Prostate gland (tissue), 2 donors: ENCODE measurements at regions not wholly inside any gene's neighbourhood (a gene's known extent, or its start where the extent isn't known, plus 50 kb on each side); places are given as distances from the start of the nearest gene placed in this dataset.

Experiments
- POLR2A ChIP-seq: fragments of 450-650 bp; IDR thresholded peaks from one replicate; pipeline ENCODE4 v1.6.1; 2016; ENCODE audit warnings: antibody characterized with exemption, mild to moderate bottlenecking
- TF ChIP-seq, protein P1 (sequence below), 4 experiments: fragments of 200-600 bp in 2 of 4; fragments of 450-650 bp in 2 of 4; sonication (generic) in 2 of 4; IDR thresholded peaks; 1 replicate in 3 of 4; 2 replicates in 1 of 4; pipeline ENCODE4 v1.5.1; 2016 to 2019; ENCODE audit warnings: antibody characterized with exemption in 4 of 4, mild to moderate bottlenecking in 2 of 4, moderate library complexity in 2 of 4

DNA sequence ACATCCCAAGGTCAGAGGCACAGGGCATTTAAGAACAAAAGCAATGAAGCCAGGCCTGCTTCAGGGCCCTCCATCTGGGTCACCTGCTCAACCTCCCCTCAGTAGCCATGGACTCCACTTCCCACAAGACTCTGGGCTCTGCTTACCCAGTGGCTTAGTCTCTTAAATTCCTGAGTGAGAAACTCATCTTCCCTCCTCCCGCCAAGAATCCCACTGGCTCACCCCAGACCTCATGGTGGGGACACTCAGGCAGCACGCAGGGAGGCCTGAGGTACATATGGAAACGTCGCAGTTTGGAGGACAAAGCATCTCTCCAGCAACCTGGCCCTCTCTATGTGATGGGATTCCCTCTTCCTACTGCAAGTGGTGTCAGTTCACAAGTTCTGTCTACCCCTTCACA lies 326.7 kb upstream of the CDH5 start:
- TF ChIP-seq, protein P1, sequence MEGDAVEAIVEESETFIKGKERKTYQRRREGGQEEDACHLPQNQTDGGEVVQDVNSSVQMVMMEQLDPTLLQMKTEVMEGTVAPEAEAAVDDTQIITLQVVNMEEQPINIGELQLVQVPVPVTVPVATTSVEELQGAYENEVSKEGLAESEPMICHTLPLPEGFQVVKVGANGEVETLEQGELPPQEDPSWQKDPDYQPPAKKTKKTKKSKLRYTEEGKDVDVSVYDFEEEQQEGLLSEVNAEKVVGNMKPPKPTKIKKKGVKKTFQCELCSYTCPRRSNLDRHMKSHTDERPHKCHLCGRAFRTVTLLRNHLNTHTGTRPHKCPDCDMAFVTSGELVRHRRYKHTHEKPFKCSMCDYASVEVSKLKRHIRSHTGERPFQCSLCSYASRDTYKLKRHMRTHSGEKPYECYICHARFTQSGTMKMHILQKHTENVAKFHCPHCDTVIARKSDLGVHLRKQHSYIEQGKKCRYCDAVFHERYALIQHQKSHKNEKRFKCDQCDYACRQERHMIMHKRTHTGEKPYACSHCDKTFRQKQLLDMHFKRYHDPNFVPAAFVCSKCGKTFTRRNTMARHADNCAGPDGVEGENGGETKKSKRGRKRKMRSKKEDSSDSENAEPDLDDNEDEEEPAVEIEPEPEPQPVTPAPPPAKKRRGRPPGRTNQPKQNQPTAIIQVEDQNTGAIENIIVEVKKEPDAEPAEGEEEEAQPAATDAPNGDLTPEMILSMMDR (IDR thresholded peaks at IDR 0.05) = no peak
- no peak for TF ChIP-seq POLR2A
